ENCODE measurements at regions not wholly inside any gene's neighbourhood (a gene's known extent, or its start where the extent isn't known, plus 50 kb on each side); places are given as distances from the start of the nearest gene placed in this dataset.

DNA sequence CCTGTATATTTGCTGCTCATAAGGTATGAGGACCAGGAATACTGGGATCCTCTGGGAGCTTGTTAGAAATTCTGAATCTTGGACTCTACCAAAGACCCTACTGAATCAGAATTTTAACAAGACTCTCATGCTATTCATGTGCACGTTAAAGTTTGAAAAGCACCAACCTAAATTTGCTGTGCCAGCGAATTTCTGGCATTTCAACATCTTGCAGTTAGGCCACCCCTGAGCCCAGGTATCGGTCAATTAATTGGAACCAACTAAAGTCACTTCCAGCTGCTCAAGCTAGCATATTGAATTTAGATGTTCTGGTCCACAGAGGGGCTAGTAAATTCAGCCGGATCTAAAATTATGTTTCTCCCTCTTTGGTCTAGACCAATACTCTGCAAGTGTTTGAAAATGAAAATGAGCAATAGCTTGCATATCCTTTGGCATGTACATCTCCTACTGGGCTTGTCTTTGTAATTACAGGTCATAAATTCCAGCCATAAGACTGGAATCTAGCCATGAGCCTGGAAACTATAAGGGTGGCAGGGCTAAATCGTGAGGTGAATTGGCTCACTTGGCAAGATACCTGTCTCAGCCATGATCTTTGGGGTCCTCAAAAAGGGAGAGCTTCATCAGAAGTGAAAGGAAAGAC is 72.4 kb downstream of the SKA1 start:
- TF ChIP-seq POLR2A (IDR thresholded peaks at IDR 0.05), result no peak
- TF ChIP-seq, protein P1, sequence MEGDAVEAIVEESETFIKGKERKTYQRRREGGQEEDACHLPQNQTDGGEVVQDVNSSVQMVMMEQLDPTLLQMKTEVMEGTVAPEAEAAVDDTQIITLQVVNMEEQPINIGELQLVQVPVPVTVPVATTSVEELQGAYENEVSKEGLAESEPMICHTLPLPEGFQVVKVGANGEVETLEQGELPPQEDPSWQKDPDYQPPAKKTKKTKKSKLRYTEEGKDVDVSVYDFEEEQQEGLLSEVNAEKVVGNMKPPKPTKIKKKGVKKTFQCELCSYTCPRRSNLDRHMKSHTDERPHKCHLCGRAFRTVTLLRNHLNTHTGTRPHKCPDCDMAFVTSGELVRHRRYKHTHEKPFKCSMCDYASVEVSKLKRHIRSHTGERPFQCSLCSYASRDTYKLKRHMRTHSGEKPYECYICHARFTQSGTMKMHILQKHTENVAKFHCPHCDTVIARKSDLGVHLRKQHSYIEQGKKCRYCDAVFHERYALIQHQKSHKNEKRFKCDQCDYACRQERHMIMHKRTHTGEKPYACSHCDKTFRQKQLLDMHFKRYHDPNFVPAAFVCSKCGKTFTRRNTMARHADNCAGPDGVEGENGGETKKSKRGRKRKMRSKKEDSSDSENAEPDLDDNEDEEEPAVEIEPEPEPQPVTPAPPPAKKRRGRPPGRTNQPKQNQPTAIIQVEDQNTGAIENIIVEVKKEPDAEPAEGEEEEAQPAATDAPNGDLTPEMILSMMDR (IDR thresholded peaks at IDR 0.05), result no peak

Measured in vagina (tissue), 2 donors.